HepG2 (cell line): ENCODE measurements at regions not wholly inside any gene's neighbourhood (a gene's known extent, or its start where the extent isn't known, plus 50 kb on each side); places are given as distances from the start of the nearest gene placed in this dataset.

ENCODE experiments used
- CTCF ChIP-seq: sonication (generic); formaldehyde crosslinking; IDR thresholded peaks from 2 replicates; pipeline ENCODE4 v1.5.0; 2020; ENCODE audit warnings: mild to moderate bottlenecking, missing genetic modification reagents, moderate library complexity
- EHMT2 ChIP-seq: fragments of 200-600 bp; sonication (generic); IDR thresholded peaks from 2 replicates; pipeline ENCODE4 v1.7.0; 2017; ENCODE audit warnings: antibody characterized with exemption, low read depth, low read length, borderline replicate concordance
- IRF1 ChIP-seq: sonication (generic); formaldehyde crosslinking; IDR thresholded peaks from 2 replicates; pipeline ENCODE4 v1.4.0; 2020; ENCODE audit warnings: low read depth, mild to moderate bottlenecking, missing genetic modification reagents
- MTA1 ChIP-seq: sonication (generic); formaldehyde crosslinking; IDR thresholded peaks from 2 replicates; pipeline ENCODE4 v1.4.0; 2020; ENCODE audit warnings: missing genetic modification reagents, mild to moderate bottlenecking, borderline replicate concordance
- MZF1 ChIP-seq: sonication (generic); formaldehyde crosslinking; IDR thresholded peaks from 2 replicates; pipeline ENCODE4 v1.8.1; 2023; ENCODE audit warnings: mild to moderate bottlenecking, missing genetic modification reagents, borderline replicate concordance
- POLR2AphosphoS2 ChIP-seq: IDR thresholded peaks from 2 replicates; pipeline ENCODE4 v1.6.1; 2011; ENCODE audit warnings: low read depth, low read length, improper control_type of control experiment
- SMARCE1 ChIP-seq: fragments of 450-650 bp; IDR thresholded peaks from 2 replicates; pipeline ENCODE4 v1.6.1; 2017; ENCODE audit warnings: borderline replicate concordance
- SOX6 ChIP-seq, 2 experiments: fragments of 450-650 bp in 1 of 2; sonication (generic) in 1 of 2; formaldehyde crosslinking in 1 of 2; IDR thresholded peaks; 2 replicates each; pipeline versions ENCODE4 v1.4.0 to v1.6.1; 2017 to 2020; ENCODE audit warnings: antibody characterized with exemption in 1 of 2, mild to moderate bottlenecking in 1 of 2, missing genetic modification reagents in 1 of 2
- ZNF253 ChIP-seq: sonication (generic); formaldehyde crosslinking; IDR thresholded peaks from 2 replicates; pipeline ENCODE4 v1.8.0; 2022; ENCODE audit warnings: mild to moderate bottlenecking, missing genetic modification reagents, borderline replicate concordance
- TF ChIP-seq, protein P1 (sequence below): IDR thresholded peaks from 2 replicates; pipeline ENCODE4 v1.6.1; 2016; ENCODE audit warnings: low read depth, control low read depth

GRCh38 chr4:124555959-124556358, 156.6 kb downstream of the ANKRD50 start:
- TF ChIP-seq CTCF (CRISPR knock-in tag) (no peak), SMARCE1 (no peak), EHMT2 (no peak), POLR2AphosphoS2 (no peak), MTA1 (CRISPR knock-in tag) (no peak), MZF1 (CRISPR knock-in tag) (no peak), IRF1 (CRISPR knock-in tag) (no peak), SOX6 (IDR thresholded peaks at IDR 0.05) (no peak), SOX6 (CRISPR knock-in tag; IDR thresholded peaks at IDR 0.05) (no peak), ZNF253 (CRISPR knock-in tag) (no peak)
- TF ChIP-seq, protein P1, sequence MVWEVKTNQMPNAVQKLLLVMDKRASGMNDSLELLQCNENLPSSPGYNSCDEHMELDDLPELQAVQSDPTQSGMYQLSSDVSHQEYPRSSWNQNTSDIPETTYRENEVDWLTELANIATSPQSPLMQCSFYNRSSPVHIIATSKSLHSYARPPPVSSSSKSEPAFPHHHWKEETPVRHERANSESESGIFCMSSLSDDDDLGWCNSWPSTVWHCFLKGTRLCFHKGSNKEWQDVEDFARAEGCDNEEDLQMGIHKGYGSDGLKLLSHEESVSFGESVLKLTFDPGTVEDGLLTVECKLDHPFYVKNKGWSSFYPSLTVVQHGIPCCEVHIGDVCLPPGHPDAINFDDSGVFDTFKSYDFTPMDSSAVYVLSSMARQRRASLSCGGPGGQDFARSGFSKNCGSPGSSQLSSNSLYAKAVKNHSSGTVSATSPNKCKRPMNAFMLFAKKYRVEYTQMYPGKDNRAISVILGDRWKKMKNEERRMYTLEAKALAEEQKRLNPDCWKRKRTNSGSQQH: no peak
